ENCODE measurements at regions not wholly inside any gene's neighbourhood (a gene's known extent, or its start where the extent isn't known, plus 50 kb on each side); places are given as distances from the start of the nearest gene placed in this dataset.

GRCh38 chr6:133630651-133631050 is 258.3 kb upstream of the TCF21 start:
- 67 to 96% methylated on average over 1 to 2 of the region's 2 CpGs for WGBS, 2 experiments (ENCODE audit: insufficient coverage in 1 of 2, insufficient read length in 1 of 2)

DNA sequence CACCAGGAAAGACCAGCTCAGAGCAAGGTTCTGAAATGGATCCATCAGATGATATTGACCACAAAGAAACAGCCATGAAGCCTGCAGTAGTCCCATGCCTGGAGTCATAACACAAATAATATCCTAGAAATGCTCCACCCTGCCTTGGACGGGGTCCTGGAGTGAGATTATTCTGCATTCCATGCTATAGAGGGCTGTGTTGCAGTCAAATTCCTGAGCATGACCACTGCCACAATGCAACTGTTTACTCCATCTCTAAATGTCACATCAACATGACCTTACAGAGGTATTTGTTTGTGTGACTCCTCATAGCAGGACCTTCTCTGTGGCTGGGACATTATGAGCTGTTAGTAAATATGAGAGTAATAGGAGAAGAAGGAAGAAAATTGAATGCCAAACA is 257.5 kb upstream of the TCF21 start:
- H3K27ac Mint-ChIP-seq, result no peak overlapping the region
- Histone ChIP-seq H3K9ac (ENCODE audit: extremely low read depth, low read length, poor library complexity, severe bottlenecking) (no peak overlapping the region), H3K27me3 (ENCODE audit: control insufficient read depth, insufficient read depth, low read length, poor library complexity, severe bottlenecking) (no peaks in the 10 kb centered on the region), H3K9me3 (ENCODE audit: control insufficient read depth, low read length) (no peaks in the 10 kb centered on the region), H3K4me1 (ENCODE audit: control insufficient read depth, insufficient read depth, low read length) (peaks cover 2% of the 10 kb centered on the region), H3K36me3 (ENCODE audit: control insufficient read depth, insufficient read depth, low read length) (no peaks in the 10 kb centered on the region), H3K27ac (ENCODE audit: low read depth, low read length) (no peak overlapping the region), H3K4me3 (ENCODE audit: low read length) (no peak overlapping the region)
- no peaks in the 10 kb centered on the region for H3K36me3 Mint-ChIP-seq (ENCODE audit: low read depth)
- WGBS, 2 experiments (ENCODE audit: insufficient coverage in 1 of 2, insufficient read length in 1 of 2), result 40 to 94% methylated on average over 1 of the region's 1 CpG
- no peaks in the 10 kb centered on the region for H3K9me3 Mint-ChIP-seq
- DNase-seq, result no peak
- TF ChIP-seq, protein P1, sequence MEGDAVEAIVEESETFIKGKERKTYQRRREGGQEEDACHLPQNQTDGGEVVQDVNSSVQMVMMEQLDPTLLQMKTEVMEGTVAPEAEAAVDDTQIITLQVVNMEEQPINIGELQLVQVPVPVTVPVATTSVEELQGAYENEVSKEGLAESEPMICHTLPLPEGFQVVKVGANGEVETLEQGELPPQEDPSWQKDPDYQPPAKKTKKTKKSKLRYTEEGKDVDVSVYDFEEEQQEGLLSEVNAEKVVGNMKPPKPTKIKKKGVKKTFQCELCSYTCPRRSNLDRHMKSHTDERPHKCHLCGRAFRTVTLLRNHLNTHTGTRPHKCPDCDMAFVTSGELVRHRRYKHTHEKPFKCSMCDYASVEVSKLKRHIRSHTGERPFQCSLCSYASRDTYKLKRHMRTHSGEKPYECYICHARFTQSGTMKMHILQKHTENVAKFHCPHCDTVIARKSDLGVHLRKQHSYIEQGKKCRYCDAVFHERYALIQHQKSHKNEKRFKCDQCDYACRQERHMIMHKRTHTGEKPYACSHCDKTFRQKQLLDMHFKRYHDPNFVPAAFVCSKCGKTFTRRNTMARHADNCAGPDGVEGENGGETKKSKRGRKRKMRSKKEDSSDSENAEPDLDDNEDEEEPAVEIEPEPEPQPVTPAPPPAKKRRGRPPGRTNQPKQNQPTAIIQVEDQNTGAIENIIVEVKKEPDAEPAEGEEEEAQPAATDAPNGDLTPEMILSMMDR (conservative IDR thresholded peaks at IDR 0.05), result peak; percentile 12
- no peaks in the 10 kb centered on the region for H3K27me3 Mint-ChIP-seq (ENCODE audit: insufficient read depth)
- H3K4me3 Mint-ChIP-seq, result no peak overlapping the region
- no peaks in the 10 kb centered on the region for H3K4me1 Mint-ChIP-seq

More at GRCh38 chr6:133630651-133631050, 258.3 kb upstream of the TCF21 start:
- H3K27ac ChIP-seq (ENCODE audit: low read depth, low read length), result no peak overlapping the region
- H3K4me3 ChIP-seq (ENCODE audit: low read length), result no peak overlapping the region
- Mint-ChIP-seq H3K4me3 (no peak overlapping the region), H3K9me3 (no peaks in the 10 kb centered on the region), H3K27me3 (ENCODE audit: insufficient read depth) (no peaks in the 10 kb centered on the region), H3K36me3 (ENCODE audit: low read depth) (no peaks in the 10 kb centered on the region), H3K4me1 (no peaks in the 10 kb centered on the region), H3K27ac (no peak overlapping the region)
- no peak for DNase-seq
- TF ChIP-seq, protein P1 (conservative IDR thresholded peaks at IDR 0.05), result no peak
- H3K36me3 ChIP-seq (ENCODE audit: control insufficient read depth, insufficient read depth, low read length), result no peaks in the 10 kb centered on the region
- H3K9me3 ChIP-seq (ENCODE audit: control insufficient read depth, low read length), result no peaks in the 10 kb centered on the region
- no peak overlapping the region for H3K9ac ChIP-seq (ENCODE audit: extremely low read depth, low read length, poor library complexity, severe bottlenecking)
- H3K27me3 ChIP-seq (ENCODE audit: control insufficient read depth, insufficient read depth, low read length, poor library complexity, severe bottlenecking), result no peaks in the 10 kb centered on the region
- H3K4me1 ChIP-seq (ENCODE audit: control insufficient read depth, insufficient read depth, low read length), result peaks cover 2% of the 10 kb centered on the region

DNA sequence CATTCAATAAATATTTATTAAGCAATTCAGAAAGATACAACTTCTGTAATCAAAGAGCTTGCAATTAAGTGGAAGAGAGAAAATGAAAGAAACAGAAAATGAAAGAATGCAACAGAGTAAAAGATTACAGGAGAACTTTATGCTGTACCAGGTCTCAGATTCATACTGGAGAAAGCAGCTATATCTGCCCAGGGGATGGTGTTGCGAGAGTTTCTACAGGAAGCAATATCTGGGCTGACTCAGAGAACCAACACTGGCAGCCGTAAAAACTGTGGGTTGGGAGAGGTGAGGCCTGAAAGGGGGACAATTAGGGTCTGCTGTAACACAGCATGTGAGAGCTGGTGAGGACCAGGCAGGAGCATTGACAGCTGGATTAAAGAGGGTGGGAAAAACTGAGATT is 256.7 kb upstream of the TCF21 start:
- DNase-seq, result peak; percentile 45
- Histone ChIP-seq H3K4me1 (ENCODE audit: control insufficient read depth, insufficient read depth, low read length) (peaks cover 2% of the 10 kb centered on the region), H3K9me3 (ENCODE audit: control insufficient read depth, low read length) (no peaks in the 10 kb centered on the region), H3K4me3 (ENCODE audit: low read length) (no peak overlapping the region), H3K36me3 (ENCODE audit: control insufficient read depth, insufficient read depth, low read length) (no peaks in the 10 kb centered on the region), H3K27me3 (ENCODE audit: control insufficient read depth, insufficient read depth, low read length, poor library complexity, severe bottlenecking) (no peaks in the 10 kb centered on the region), H3K27ac (ENCODE audit: low read depth, low read length) (no peak overlapping the region), H3K9ac (ENCODE audit: extremely low read depth, low read length, poor library complexity, severe bottlenecking) (no peak overlapping the region)
- no peaks in the 10 kb centered on the region for H3K36me3 Mint-ChIP-seq (ENCODE audit: low read depth)
- H3K27ac Mint-ChIP-seq, result no peak overlapping the region
- WGBS, 2 experiments (ENCODE audit: insufficient coverage in 1 of 2, insufficient read length in 1 of 2), result 74 to 87% methylated on average over 2 of the region's 2 CpGs
- no peak overlapping the region for H3K4me3 Mint-ChIP-seq
- no peaks in the 10 kb centered on the region for H3K4me1 Mint-ChIP-seq
- no peaks in the 10 kb centered on the region for H3K9me3 Mint-ChIP-seq
- TF ChIP-seq, protein P1 (conservative IDR thresholded peaks at IDR 0.05), result no peak
- H3K27me3 Mint-ChIP-seq (ENCODE audit: insufficient read depth), result no peaks in the 10 kb centered on the region

Measured in endodermal cell (in vitro differentiated cells).